OCI-LY1 (cell line): ENCODE measurements at regions not wholly inside any gene's neighbourhood (a gene's known extent, or its start where the extent isn't known, plus 50 kb on each side); places are given as distances from the start of the nearest gene placed in this dataset.

Source experiments
- H2AFZ ChIP-seq: fragments of 200-600 bp; sonication (generic), shearing (Covaris generic); 2 replicates; pipeline ENCODE4 v1.6.0; 2014; ENCODE audit warnings: antibody characterized with exemption, mild to moderate bottlenecking, low read length
- H3F3A ChIP-seq: fragments of 200-600 bp; sonication (generic), shearing (Covaris generic); 2 replicates; pipeline ENCODE4 v1.6.0; 2014; ENCODE audit warnings: mild to moderate bottlenecking, antibody characterized with exemption, low read length, moderate library complexity; ENCODE audit not compliant: insufficient read depth
- H3K27ac ChIP-seq: fragments of 200-600 bp; sonication (generic); 2 replicates; pipeline ENCODE4 v1.5.1; 2014; ENCODE audit warnings: low read length, mixed run types, mild to moderate bottlenecking, low read depth; ENCODE audit not compliant: poor library complexity, severe bottlenecking
- H3K27me3 ChIP-seq: fragments of 200-600 bp; sonication (generic); 2 replicates; pipeline ENCODE4 v1.6.0; 2014; ENCODE audit warnings: antibody characterized with exemption, mild to moderate bottlenecking, low read length, moderate library complexity; ENCODE audit not compliant: insufficient read depth
- H3K36me3 ChIP-seq: fragments of 200-600 bp; sonication (generic); 2 replicates; pipeline ENCODE4 v1.6.1; 2014; ENCODE audit warnings: mild to moderate bottlenecking, antibody characterized with exemption, low read length, moderate library complexity, mixed read lengths; ENCODE audit not compliant: insufficient read depth
- H3K4me1 ChIP-seq: fragments of 200-600 bp; sonication (generic); 2 replicates; pipeline ENCODE4 v1.5.1; 2014; ENCODE audit warnings: mild to moderate bottlenecking, low read length, moderate library complexity; ENCODE audit not compliant: insufficient read depth, severe bottlenecking
- H3K4me2 ChIP-seq: fragments of 200-600 bp; sonication (generic), shearing (Covaris generic); 2 replicates; pipeline ENCODE4 v1.6.1; 2014; ENCODE audit warnings: low read length
- H3K4me3 ChIP-seq: fragments of 200-600 bp; sonication (generic); 2 replicates; pipeline ENCODE4 v1.5.1; 2014; ENCODE audit warnings: low read length, low read depth, mild to moderate bottlenecking, mixed read lengths; ENCODE audit not compliant: poor library complexity, severe bottlenecking
- H3K79me2 ChIP-seq: fragments of 200-600 bp; shearing (Covaris generic); 2 replicates; pipeline ENCODE4 v1.6.1; 2016; ENCODE audit warnings: mixed run types, low read length, mixed read lengths; ENCODE audit not compliant: insufficient read depth
- H3K9ac ChIP-seq: fragments of 200-600 bp; sonication (generic), shearing (Covaris generic); 2 replicates; pipeline ENCODE4 v1.6.1; 2014; ENCODE audit warnings: mild to moderate bottlenecking, low read length, mixed read lengths
- H3K9me2 ChIP-seq: fragments of 200-600 bp; sonication (generic), shearing (Covaris generic); 2 replicates; pipeline ENCODE4 v1.6.1; 2014; ENCODE audit warnings: low read depth, mild to moderate bottlenecking, low read length, mixed read lengths
- H3K9me3 ChIP-seq: fragments of 200-600 bp; shearing (Covaris generic); 2 replicates; pipeline ENCODE4 v1.6.1; 2014; ENCODE audit warnings: low read length, mixed read lengths
- H4K20me1 ChIP-seq: fragments of 200-600 bp; sonication (generic), shearing (Covaris generic); 2 replicates; pipeline ENCODE4 v1.6.0; 2016; ENCODE audit warnings: mild to moderate bottlenecking, low read length; ENCODE audit not compliant: insufficient read depth
- CTCF ChIP-seq: fragments of 200-600 bp; sonication (generic), shearing (Covaris generic); IDR thresholded peaks from 2 replicates; pipeline ENCODE4 v1.5.1; 2017; ENCODE audit warnings: mild to moderate bottlenecking, antibody characterized with exemption, low read length, moderate library complexity, mixed read lengths
- EZH2 ChIP-seq: fragments of 200-600 bp; sonication (generic), shearing (Covaris generic); IDR thresholded peaks from 2 replicates; pipeline ENCODE4 v1.8.0; 2017; ENCODE audit warnings: borderline replicate concordance, mixed run types, mild to moderate bottlenecking, antibody characterized with exemption, low read length, moderate library complexity, mixed read lengths

GRCh38 chr4:13209600-13209999 is 274.5 kb downstream of the RAB28 start:
- TF ChIP-seq EZH2 (no peak), CTCF (no peak)
- H3K27ac ChIP-seq, result no peak overlapping the region
- H3K4me3 ChIP-seq, result no peak overlapping the region
- no peaks in the 10 kb centered on the region for H3F3A ChIP-seq
- H3K4me1 ChIP-seq, result no peaks in the 10 kb centered on the region
- H3K27me3 ChIP-seq, result no peaks in the 10 kb centered on the region
- no peaks in the 10 kb centered on the region for H3K9me2 ChIP-seq
- no peak overlapping the region for H3K4me2 ChIP-seq
- no peaks in the 10 kb centered on the region for H3K9me3 ChIP-seq
- H3K79me2 ChIP-seq, result no peaks in the 10 kb centered on the region
- H3K9ac ChIP-seq, result no peak overlapping the region
- no peaks in the 10 kb centered on the region for H3K36me3 ChIP-seq
- H2AFZ ChIP-seq, result no peak overlapping the region
- no peaks in the 10 kb centered on the region for H4K20me1 ChIP-seq

GRCh38 chr4:13208558-13209193 is 275.5 kb downstream of the RAB28 start:
- H3K9ac ChIP-seq, result no peak overlapping the region
- H3K79me2 ChIP-seq, result no peaks in the 10 kb centered on the region
- no peak overlapping the region for H2AFZ ChIP-seq
- no peaks in the 10 kb centered on the region for H3K9me2 ChIP-seq
- no peaks in the 10 kb centered on the region for H4K20me1 ChIP-seq
- no peak overlapping the region for H3K4me3 ChIP-seq
- no peaks in the 10 kb centered on the region for H3K27me3 ChIP-seq
- H3K9me3 ChIP-seq, result no peaks in the 10 kb centered on the region
- TF ChIP-seq EZH2, result no peak
- no peak for TF ChIP-seq CTCF
- H3F3A ChIP-seq, result no peaks in the 10 kb centered on the region
- H3K27ac ChIP-seq, result no peak overlapping the region
- no peaks in the 10 kb centered on the region for H3K4me1 ChIP-seq
- no peaks in the 10 kb centered on the region for H3K36me3 ChIP-seq
- no peak overlapping the region for H3K4me2 ChIP-seq

- Histone ChIP-seq H4K20me1 (no peaks in the 10 kb centered on the region), H3K9me3 (no peaks in the 10 kb centered on the region), H3K4me2 (no peak overlapping the region), H3K9ac (no peak overlapping the region), H3K9me2 (no peaks in the 10 kb centered on the region), H3K4me3 (no peak overlapping the region), H3K36me3 (no peaks in the 10 kb centered on the region), H2AFZ (no peak overlapping the region), H3K27me3 (no peaks in the 10 kb centered on the region), H3K4me1 (no peaks in the 10 kb centered on the region), H3K27ac (no peak overlapping the region), H3F3A (no peaks in the 10 kb centered on the region), H3K79me2 (no peaks in the 10 kb centered on the region)
- TF ChIP-seq CTCF, result no peak
- TF ChIP-seq EZH2, result no peak
These were observed 276.9 kb downstream of the RAB28 start for GRCh38 chr4:13207226-13207625.
